BLaER1 (cell line): ENCODE measurements at regions not wholly inside any gene's neighbourhood (a gene's known extent, or its start where the extent isn't known, plus 50 kb on each side); places are given as distances from the start of the nearest gene placed in this dataset.
A peak's percentile ranks its signal among the peaks of the same experiment; 100 is the strongest.

ENCODE experiments used
- H3K27ac ChIP-seq: shearing (Covaris generic); formaldehyde crosslinking; 2 replicates; pipeline ENCODE4 v1.8.1; 2022
- H3K27me3 ChIP-seq: shearing (Covaris generic); formaldehyde crosslinking; 2 replicates; pipeline ENCODE4 v1.8.1; 2022
- H3K36me3 ChIP-seq: shearing (Covaris generic); formaldehyde crosslinking; 2 replicates; pipeline ENCODE4 v1.8.1; 2022
- H3K4me1 ChIP-seq: shearing (Covaris generic); formaldehyde crosslinking; 2 replicates; pipeline ENCODE4 v1.8.1; 2022
- H3K4me2 ChIP-seq: shearing (Covaris generic); formaldehyde crosslinking; 2 replicates; pipeline ENCODE4 v1.8.1; 2022
- H3K4me3 ChIP-seq: shearing (Covaris generic); formaldehyde crosslinking; 2 replicates; pipeline ENCODE4 v1.8.1; 2022
- H3K9ac ChIP-seq: shearing (Covaris generic); formaldehyde crosslinking; 2 replicates; pipeline ENCODE4 v1.8.1; 2022
- H3K9me3 ChIP-seq: shearing (Covaris generic); formaldehyde crosslinking; 2 replicates; pipeline ENCODE4 v1.8.1; 2022
- H4K20me1 ChIP-seq: shearing (Covaris generic); formaldehyde crosslinking; 2 replicates; pipeline ENCODE4 v1.8.1; 2022
- Cebpa-rat ChIP-seq: shearing (Covaris generic); IDR thresholded peaks from 2 replicates; pipeline ENCODE4 v1.8.1; 2022

GRCh38 chr9:107405511-107405910 is 84.1 kb downstream of the KLF4 start:
- H3K36me3 ChIP-seq, result no peaks in the 10 kb centered on the region
- H3K27me3 ChIP-seq, result no peaks in the 10 kb centered on the region
- H3K4me3 ChIP-seq, result no peak overlapping the region
- H3K9ac ChIP-seq, result no peak overlapping the region
- no peak for TF ChIP-seq Cebpa-rat
- H4K20me1 ChIP-seq, result no peaks in the 10 kb centered on the region
- H3K4me1 ChIP-seq, result 0 out of 2 replicates have a peak, but pooled peaks cover 10% of the 10 kb centered on the region
- H3K27ac ChIP-seq, result no peak overlapping the region
- no peaks in the 10 kb centered on the region; the same call in 1 of the 2 replicates for H3K9me3 ChIP-seq
- H3K4me2 ChIP-seq, result no peak overlapping the region

GRCh38 chr9:107404736-107405135 is 84.8 kb downstream of the KLF4 start:
- no peaks in the 10 kb centered on the region; the same call in 1 of the 2 replicates for H3K9me3 ChIP-seq

GRCh38 chr9:107404161-107404560 is 85.4 kb downstream of the KLF4 start:
- TF ChIP-seq Cebpa-rat, result no peak
- H3K36me3 ChIP-seq, result no peaks in the 10 kb centered on the region
- no peaks in the 10 kb centered on the region; the same call in 1 of the 2 replicates for H3K9me3 ChIP-seq
- no peaks in the 10 kb centered on the region for H4K20me1 ChIP-seq
- no peak overlapping the region for H3K4me2 ChIP-seq
- H3K4me1 ChIP-seq, result 0 out of 2 replicates have a peak, but pooled peaks cover 10% of the 10 kb centered on the region
- H3K9ac ChIP-seq, result no peak overlapping the region
- H3K27me3 ChIP-seq, result no peaks in the 10 kb centered on the region
- H3K4me3 ChIP-seq, result no peak overlapping the region
- H3K27ac ChIP-seq, result no peak overlapping the region

More at GRCh38 chr9:107404736-107405135, 84.8 kb downstream of the KLF4 start:
- H3K4me1 ChIP-seq, result 0 out of 2 replicates have a peak, but pooled peaks cover 10% of the 10 kb centered on the region
- H3K27ac ChIP-seq, result no peak overlapping the region
- no peaks in the 10 kb centered on the region for H3K27me3 ChIP-seq
- no peak overlapping the region for H3K9ac ChIP-seq
- no peaks in the 10 kb centered on the region for H4K20me1 ChIP-seq
- H3K4me2 ChIP-seq, result no peak overlapping the region
- no peak for TF ChIP-seq Cebpa-rat
- H3K4me3 ChIP-seq, result no peak overlapping the region
- no peaks in the 10 kb centered on the region for H3K36me3 ChIP-seq

- H3K27me3 ChIP-seq, result no peaks in the 10 kb centered on the region
- H3K4me2 ChIP-seq, result peak overlapping the region; percentile 13
- H3K9me3 ChIP-seq, result no peaks in the 10 kb centered on the region; the same call in 1 of the 2 replicates
- H3K4me3 ChIP-seq, result no peak overlapping the region
- peaks cover 19% of the 10 kb centered on the region; the same call in 1 of the 2 replicates for H3K4me1 ChIP-seq
- TF ChIP-seq Cebpa-rat, result no peak
- no peaks in the 10 kb centered on the region for H4K20me1 ChIP-seq
- no peaks in the 10 kb centered on the region for H3K36me3 ChIP-seq
- H3K9ac ChIP-seq, result no peak overlapping the region
- no peak overlapping the region for H3K27ac ChIP-seq
Observed at GRCh38 chr9:107397076-107398044, 92.2 kb downstream of the KLF4 start.

GRCh38 chr9:107394264-107394663 is 95.3 kb downstream of the KLF4 start:
- Histone ChIP-seq H3K4me2 (no peak overlapping the region), H3K9ac (no peak overlapping the region), H3K9me3 (no peaks in the 10 kb centered on the region), H3K27ac (no peak overlapping the region), H3K4me3 (no peak overlapping the region), H4K20me1 (no peaks in the 10 kb centered on the region), H3K27me3 (no peaks in the 10 kb centered on the region), H3K4me1 (peaks cover 13% of the 10 kb centered on the region; the same call in 1 of the 2 replicates), H3K36me3 (no peaks in the 10 kb centered on the region)
- no peak for TF ChIP-seq Cebpa-rat

GRCh38 chr9:107390778-107391177 is 98.8 kb downstream of the KLF4 start:
- no peak overlapping the region for H3K27ac ChIP-seq
- H3K9me3 ChIP-seq, result no peaks in the 10 kb centered on the region
- H3K9ac ChIP-seq, result no peak overlapping the region
- H3K4me3 ChIP-seq, result no peak overlapping the region
- TF ChIP-seq Cebpa-rat, result no peak
- no peaks in the 10 kb centered on the region for H3K27me3 ChIP-seq
- H4K20me1 ChIP-seq, result no peaks in the 10 kb centered on the region
- H3K4me2 ChIP-seq, result no peak overlapping the region
- H3K36me3 ChIP-seq, result no peaks in the 10 kb centered on the region
- peaks cover 21% of the 10 kb centered on the region for H3K4me1 ChIP-seq

GRCh38 chr9:107390279-107390678 is 99.3 kb downstream of the KLF4 start:
- H3K4me2 ChIP-seq, result no peak overlapping the region

GRCh38 chr9:107389617-107390071 is 99.9 kb downstream of the KLF4 start:
- peaks cover 21% of the 10 kb centered on the region for H3K4me1 ChIP-seq
- H3K4me3 ChIP-seq, result no peak overlapping the region
- H3K9me3 ChIP-seq, result no peaks in the 10 kb centered on the region
- H3K9ac ChIP-seq, result no peak overlapping the region
- no peak for TF ChIP-seq Cebpa-rat
- H3K27me3 ChIP-seq, result no peaks in the 10 kb centered on the region
- no peaks in the 10 kb centered on the region for H4K20me1 ChIP-seq
- no peaks in the 10 kb centered on the region for H3K36me3 ChIP-seq
- H3K27ac ChIP-seq, result no peak overlapping the region
- H3K4me2 ChIP-seq, result no peak overlapping the region

More at GRCh38 chr9:107390279-107390678, 99.3 kb downstream of the KLF4 start:
- Histone ChIP-seq H3K9me3 (no peaks in the 10 kb centered on the region), H4K20me1 (no peaks in the 10 kb centered on the region), H3K9ac (no peak overlapping the region), H3K4me1 (peaks cover 21% of the 10 kb centered on the region), H3K4me3 (no peak overlapping the region), H3K27ac (no peak overlapping the region), H3K27me3 (no peaks in the 10 kb centered on the region), H3K36me3 (no peaks in the 10 kb centered on the region)
- no peak for TF ChIP-seq Cebpa-rat

GRCh38 chr9:107388890-107389289 is 100.7 kb downstream of the KLF4 start:
- no peak overlapping the region for H3K4me3 ChIP-seq
- H3K9me3 ChIP-seq, result no peaks in the 10 kb centered on the region
- peaks cover 21% of the 10 kb centered on the region for H3K4me1 ChIP-seq
- TF ChIP-seq Cebpa-rat, result no peak
- H3K27ac ChIP-seq, result no peak overlapping the region
- H3K36me3 ChIP-seq, result no peaks in the 10 kb centered on the region
- no peaks in the 10 kb centered on the region for H3K27me3 ChIP-seq
- no peak overlapping the region for H3K4me2 ChIP-seq
- H4K20me1 ChIP-seq, result no peaks in the 10 kb centered on the region
- H3K9ac ChIP-seq, result no peak overlapping the region

- Histone ChIP-seq H3K9ac (no peak overlapping the region), H3K4me1 (peaks cover 21% of the 10 kb centered on the region), H4K20me1 (no peaks in the 10 kb centered on the region), H3K27ac (no peak overlapping the region), H3K4me2 (peak overlapping the region; percentile 42), H3K9me3 (no peaks in the 10 kb centered on the region), H3K36me3 (no peaks in the 10 kb centered on the region), H3K27me3 (no peaks in the 10 kb centered on the region), H3K4me3 (no peak overlapping the region)
- TF ChIP-seq Cebpa-rat, result no peak
Observed at GRCh38 chr9:107387409-107387808, 102.2 kb downstream of the KLF4 start.
